Stimulated activated CD4-positive, alpha-beta T cell treated with anti-CD3 and anti-CD28 coated beads, TNF-alpha, amount 100 ng/mL, for 24 hours (primary cell): ENCODE measurements at regions not wholly inside any gene's neighbourhood (a gene's known extent, or its start where the extent isn't known, plus 50 kb on each side); places are given as distances from the start of the nearest gene placed in this dataset.

ENCODE experiments used
- DNase-seq, 3 experiments: peaks; one replicate each; pipeline ENCODE4 v3.0.0-alpha.2; 2020; ENCODE audit warnings: low read depth in 3 of 3

- no peak for DNase-seq
Observed at GRCh38 chr14:51307551-51307950, 67.5 kb downstream of the TMX1 start.

- no peak for DNase-seq
Observed at GRCh38 chr14:51308866-51309265, 68.8 kb downstream of the TMX1 start.

- no peak for DNase-seq
Observed at GRCh38 chr14:51310505-51310944, 70.5 kb downstream of the TMX1 start.

- no peak for DNase-seq
Observed at GRCh38 chr14:51314321-51315015, 74.4 kb downstream of the TMX1 start.

- DNase-seq: no peak
Observed at GRCh38 chr14:51317373-51317772, 77.3 kb downstream of the TMX1 start.

- DNase-seq: no peak
Observed at GRCh38 chr14:51318813-51319597, 79.0 kb downstream of the TMX1 start.

GRCh38 chr14:51321036-51321435 is 81.0 kb downstream of the TMX1 start:
- DNase-seq: no peak

- DNase-seq: no peak
Observed at GRCh38 chr14:51323492-51323891, 83.4 kb downstream of the TMX1 start.

GRCh38 chr14:51327376-51327775 is 87.3 kb downstream of the TMX1 start:
- no peak for DNase-seq

GRCh38 chr14:51328064-51328771 is 88.2 kb downstream of the TMX1 start:
- DNase-seq: peak in 2 of 3 experiments; percentile 8 to 53

- no peak for DNase-seq
Observed at GRCh38 chr14:51328772-51329353, 88.8 kb downstream of the TMX1 start.

- no peak for DNase-seq
Observed at GRCh38 chr14:51331486-51332367, 91.7 kb downstream of the TMX1 start.

GRCh38 chr14:51333299-51333698 is 93.3 kb downstream of the TMX1 start:
- DNase-seq: no peak

GRCh38 chr14:51333901-51334521 is 94.0 kb downstream of the TMX1 start:
- DNase-seq: no peak

GRCh38 chr14:51334566-51334965 is 94.5 kb downstream of the TMX1 start:
- DNase-seq: no peak

- no peak for DNase-seq
Observed at GRCh38 chr14:51335531-51335930, 95.5 kb downstream of the TMX1 start.

- no peak for DNase-seq
Observed at GRCh38 chr14:51335961-51336723, 96.1 kb downstream of the TMX1 start.

- no peak for DNase-seq
Observed at GRCh38 chr14:51336734-51337133, 96.7 kb downstream of the TMX1 start.

- DNase-seq: no peak
Observed at GRCh38 chr14:51337520-51337919, 97.5 kb downstream of the TMX1 start.

- DNase-seq: no peak
Observed at GRCh38 chr14:51341338-51341737, 101.3 kb downstream of the TMX1 start.
